ENCODE measurements at regions not wholly inside any gene's neighbourhood (a gene's known extent, or its start where the extent isn't known, plus 50 kb on each side); places are given as distances from the start of the nearest gene placed in this dataset.

DNA sequence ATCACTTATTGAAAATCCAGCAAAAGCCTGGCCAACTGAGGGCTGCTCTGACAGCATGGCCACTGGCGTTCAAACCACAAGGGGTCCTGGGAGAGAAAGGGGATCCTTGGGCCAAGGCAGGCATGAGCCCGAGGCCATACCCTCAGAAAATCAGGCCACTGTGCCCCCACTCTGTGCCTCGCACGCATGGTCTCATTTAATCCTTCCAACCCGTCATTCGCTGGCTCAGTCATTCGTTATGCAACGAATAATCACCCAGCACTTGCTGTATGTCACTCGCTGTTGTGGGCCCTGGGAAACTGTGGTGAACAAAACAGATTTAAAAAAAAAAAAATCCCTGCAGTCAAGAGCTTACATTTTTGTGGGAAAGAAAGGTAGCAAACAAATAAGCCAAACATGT, 112.7 kb downstream of the BCOR start:
- ATAC-seq (ENCODE audit: insufficient number of reproducible peaks, low FRiP score, low read depth) = no peak

DNA sequence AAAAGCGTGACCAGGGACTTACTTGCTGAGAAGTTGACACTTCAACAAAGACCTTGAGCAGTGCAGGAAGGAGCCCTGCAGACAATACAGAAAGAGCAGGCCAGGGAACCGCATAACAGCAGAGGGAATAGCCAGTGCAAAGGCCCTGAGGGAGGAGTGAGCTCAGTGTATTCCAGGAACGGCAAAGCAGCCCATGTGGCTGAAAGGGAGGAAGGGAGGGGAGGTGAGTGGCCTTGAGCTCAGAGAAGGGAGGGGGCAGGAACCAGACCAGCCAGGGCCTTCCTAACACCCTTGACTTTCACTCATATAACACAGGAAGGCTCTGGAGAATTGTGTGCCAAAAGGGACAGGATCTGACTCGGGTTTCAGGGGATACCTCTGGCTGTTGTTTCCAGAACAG, 112.2 kb downstream of the BCOR start:
- ATAC-seq (ENCODE audit: insufficient number of reproducible peaks, low FRiP score, low read depth) = no peak
- Histone ChIP-seq H3K9me3 (no peaks in the 10 kb centered on the region), H3K27me3 (replicated peaks; ENCODE audit: insufficient read depth) (no peaks in the 10 kb centered on the region), H3K36me3 (no peaks in the 10 kb centered on the region), H3K27ac (no peak overlapping the region), H3K4me1 (ENCODE audit: control insufficient read depth in 1 of 2, low read depth in 2 of 2) (no peaks in the 10 kb centered on the region), H3K4me3 (no peak overlapping the region)
- DNase-seq (ENCODE audit: low spot score) = no peak
- TF ChIP-seq, protein P1, sequence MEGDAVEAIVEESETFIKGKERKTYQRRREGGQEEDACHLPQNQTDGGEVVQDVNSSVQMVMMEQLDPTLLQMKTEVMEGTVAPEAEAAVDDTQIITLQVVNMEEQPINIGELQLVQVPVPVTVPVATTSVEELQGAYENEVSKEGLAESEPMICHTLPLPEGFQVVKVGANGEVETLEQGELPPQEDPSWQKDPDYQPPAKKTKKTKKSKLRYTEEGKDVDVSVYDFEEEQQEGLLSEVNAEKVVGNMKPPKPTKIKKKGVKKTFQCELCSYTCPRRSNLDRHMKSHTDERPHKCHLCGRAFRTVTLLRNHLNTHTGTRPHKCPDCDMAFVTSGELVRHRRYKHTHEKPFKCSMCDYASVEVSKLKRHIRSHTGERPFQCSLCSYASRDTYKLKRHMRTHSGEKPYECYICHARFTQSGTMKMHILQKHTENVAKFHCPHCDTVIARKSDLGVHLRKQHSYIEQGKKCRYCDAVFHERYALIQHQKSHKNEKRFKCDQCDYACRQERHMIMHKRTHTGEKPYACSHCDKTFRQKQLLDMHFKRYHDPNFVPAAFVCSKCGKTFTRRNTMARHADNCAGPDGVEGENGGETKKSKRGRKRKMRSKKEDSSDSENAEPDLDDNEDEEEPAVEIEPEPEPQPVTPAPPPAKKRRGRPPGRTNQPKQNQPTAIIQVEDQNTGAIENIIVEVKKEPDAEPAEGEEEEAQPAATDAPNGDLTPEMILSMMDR (IDR thresholded peaks at IDR 0.05) = no peak

More for the DNA sequence above, 112.7 kb downstream of the BCOR start:
- Histone ChIP-seq H3K27me3 (replicated peaks; ENCODE audit: insufficient read depth) (no peaks in the 10 kb centered on the region), H3K4me3 (no peak overlapping the region), H3K27ac (no peak overlapping the region), H3K36me3 (no peaks in the 10 kb centered on the region), H3K9me3 (no peaks in the 10 kb centered on the region), H3K4me1 (ENCODE audit: control insufficient read depth in 1 of 2, low read depth in 2 of 2) (no peaks in the 10 kb centered on the region)
- TF ChIP-seq, protein P1 (IDR thresholded peaks at IDR 0.05) = no peak
- DNase-seq (ENCODE audit: low spot score) = no peak

GRCh38 chrX:39988496-39988895, 109.3 kb downstream of the BCOR start:
- Histone ChIP-seq H3K9me3 (no peaks in the 10 kb centered on the region), H3K4me1 (ENCODE audit: control insufficient read depth in 1 of 2, low read depth in 2 of 2) (no peaks in the 10 kb centered on the region), H3K4me3 (no peak overlapping the region), H3K27me3 (replicated peaks; ENCODE audit: insufficient read depth) (no peaks in the 10 kb centered on the region), H3K27ac (no peak overlapping the region), H3K36me3 (no peaks in the 10 kb centered on the region)
- TF ChIP-seq, protein P1 (IDR thresholded peaks at IDR 0.05) = no peak
- no peak for ATAC-seq (ENCODE audit: insufficient number of reproducible peaks, low FRiP score, low read depth)
- no peak for DNase-seq (ENCODE audit: low spot score)

GRCh38 chrX:39990388-39990787, 107.4 kb downstream of the BCOR start:
- Histone ChIP-seq H3K4me3 (no peak overlapping the region), H3K36me3 (no peaks in the 10 kb centered on the region)
- TF ChIP-seq, protein P1 (IDR thresholded peaks at IDR 0.05) = no peak

GRCh38 chrX:39992300-39992699, 105.5 kb downstream of the BCOR start:
- Histone ChIP-seq H3K4me3 (no peak overlapping the region), H3K4me1 (ENCODE audit: control insufficient read depth in 1 of 2, low read depth in 2 of 2) (no peaks in the 10 kb centered on the region), H3K9me3 (no peaks in the 10 kb centered on the region), H3K27me3 (replicated peaks; ENCODE audit: insufficient read depth) (no peaks in the 10 kb centered on the region), H3K36me3 (no peaks in the 10 kb centered on the region), H3K27ac (no peak overlapping the region)
- TF ChIP-seq, protein P1 (IDR thresholded peaks at IDR 0.05) = no peak
- ATAC-seq (ENCODE audit: insufficient number of reproducible peaks, low FRiP score, low read depth) = no peak
- DNase-seq (ENCODE audit: low spot score) = no peak

More at GRCh38 chrX:39990388-39990787, 107.4 kb downstream of the BCOR start:
- H3K4me1 ChIP-seq (ENCODE audit: control insufficient read depth in 1 of 2, low read depth in 2 of 2) = no peaks in the 10 kb centered on the region
- ATAC-seq (ENCODE audit: insufficient number of reproducible peaks, low FRiP score, low read depth) = no peak
- no peaks in the 10 kb centered on the region for H3K27me3 ChIP-seq (replicated peaks; ENCODE audit: insufficient read depth)
- no peak for DNase-seq (ENCODE audit: low spot score)
- H3K27ac ChIP-seq = no peak overlapping the region
- no peaks in the 10 kb centered on the region for H3K9me3 ChIP-seq
